ENCODE measurements at regions not wholly inside any gene's neighbourhood (a gene's known extent, or its start where the extent isn't known, plus 50 kb on each side); places are given as distances from the start of the nearest gene placed in this dataset. TPM values are rescaled to one million over a fixed set of nuclear protein-coding genes. Genes with fewer than 3 reads are reported as not detected.

GRCh38 chr12:45148619-45149018 lies 67.3 kb upstream of the ANO6 start:
- Histone ChIP-seq H3K14ac (ENCODE audit: low read length in 2 of 2) (no peak overlapping the region), H3K9me3 (ENCODE audit: control insufficient read depth, low read length) (peaks cover 26% of the 10 kb centered on the region), H4K8ac (ENCODE audit: low read length) (no peak overlapping the region), H3K36me3 (ENCODE audit: control insufficient read depth in 1 of 2, insufficient read depth in 2 of 2, low read depth in 1 of 2, low read length in 2 of 2) (no peaks in the 10 kb centered on the region), H3K4ac (ENCODE audit: low read depth in 1 of 2, low read length in 2 of 2) (no peak overlapping the region), H3K4me3 (ENCODE audit: insufficient read depth in 1 of 2, low read depth in 1 of 2, low read length in 2 of 2) (no peak overlapping the region), H2AK5ac (ENCODE audit: low read length, severe bottlenecking) (no peak overlapping the region), H2AFZ (ENCODE audit: low read depth, low read length) (no peak overlapping the region), H3K4me1 (ENCODE audit: control insufficient read depth, insufficient read depth, low read depth, low read length) (no peaks in the 10 kb centered on the region), H2BK5ac (ENCODE audit: low read depth, low read length, poor library complexity, severe bottlenecking) (no peak overlapping the region), H2BK120ac (ENCODE audit: low read depth, low read length) (no peak overlapping the region), H3K4me2 (ENCODE audit: low read length, poor library complexity, severe bottlenecking) (no peak overlapping the region), H3K27ac (ENCODE audit: low read length, poor library complexity, severe bottlenecking) (no peak overlapping the region), H2BK15ac (ENCODE audit: low read depth, poor library complexity, severe bottlenecking) (no peak overlapping the region), H3K23ac (ENCODE audit: low read length in 2 of 2) (no peak overlapping the region), H3K27me3 (ENCODE audit: control insufficient read depth in 1 of 2, insufficient read depth in 1 of 2, low read length in 2 of 2) (peaks cover 5 to 9% of the 10 kb centered on the region in 2 experiments), H3K9ac (ENCODE audit: low read length) (no peak overlapping the region), H3K18ac (ENCODE audit: low read depth in 1 of 2, low read length in 2 of 2) (no peak overlapping the region), H3K79me1 (replicated peaks; ENCODE audit: low read length, poor library complexity, severe bottlenecking) (no peaks in the 10 kb centered on the region), H2BK12ac (ENCODE audit: low read length in 2 of 2) (no peak overlapping the region), H4K91ac (ENCODE audit: low read length) (no peak overlapping the region)
- WGBS = 85% methylated on average over 3 of the region's 3 CpGs
- DNase-seq = no peak

GRCh38 chr12:45165284-45165683 lies 50.6 kb upstream of the ANO6 start:
- no peak overlapping the region for H4K91ac ChIP-seq (ENCODE audit: low read length)
- no peak overlapping the region for H3K4me2 ChIP-seq (ENCODE audit: low read length, poor library complexity, severe bottlenecking)
- H3K4me3 ChIP-seq (ENCODE audit: insufficient read depth in 1 of 2, low read depth in 1 of 2, low read length in 2 of 2) = no peak overlapping the region
- no peaks in the 10 kb centered on the region for H3K36me3 ChIP-seq (ENCODE audit: control insufficient read depth in 1 of 2, insufficient read depth in 2 of 2, low read depth in 1 of 2, low read length in 2 of 2)
- H3K9ac ChIP-seq (ENCODE audit: low read length) = no peak overlapping the region
- no peaks in the 10 kb centered on the region for H3K27me3 ChIP-seq (ENCODE audit: control insufficient read depth in 1 of 2, insufficient read depth in 1 of 2, low read length in 2 of 2)
- H2BK120ac ChIP-seq (ENCODE audit: low read depth, low read length) = no peak overlapping the region
- H2AFZ ChIP-seq (ENCODE audit: low read depth, low read length) = no peak overlapping the region
- no peak overlapping the region for H3K4ac ChIP-seq (ENCODE audit: low read depth in 1 of 2, low read length in 2 of 2)
- no peak overlapping the region for H4K8ac ChIP-seq (ENCODE audit: low read length)
- H3K14ac ChIP-seq (ENCODE audit: low read length in 2 of 2) = no peak overlapping the region
- no peak overlapping the region for H2BK12ac ChIP-seq (ENCODE audit: low read length in 2 of 2)
- H3K4me1 ChIP-seq (ENCODE audit: control insufficient read depth, insufficient read depth, low read depth, low read length) = no peaks in the 10 kb centered on the region
- 75% methylated on average over 1 of the region's 1 CpG for WGBS
- no peak overlapping the region for H3K18ac ChIP-seq (ENCODE audit: low read depth in 1 of 2, low read length in 2 of 2)
- no peak overlapping the region for H2BK5ac ChIP-seq (ENCODE audit: low read depth, low read length, poor library complexity, severe bottlenecking)
- DNase-seq = no peak
- no peaks in the 10 kb centered on the region for H3K79me1 ChIP-seq (replicated peaks; ENCODE audit: low read length, poor library complexity, severe bottlenecking)
- no peak overlapping the region for H2AK5ac ChIP-seq (ENCODE audit: low read length, severe bottlenecking)
- H3K9me3 ChIP-seq (ENCODE audit: control insufficient read depth, low read length) = no peaks in the 10 kb centered on the region
- no peak overlapping the region for H3K23ac ChIP-seq (ENCODE audit: low read length in 2 of 2)
- no peak overlapping the region for H3K27ac ChIP-seq (ENCODE audit: low read length, poor library complexity, severe bottlenecking)
- H2BK15ac ChIP-seq (ENCODE audit: low read depth, poor library complexity, severe bottlenecking) = no peak overlapping the region

- Histone ChIP-seq H3K27me3 (ENCODE audit: control insufficient read depth in 1 of 2, insufficient read depth in 1 of 2, low read length in 2 of 2) (no peaks in the 10 kb centered on the region), H3K4me2 (ENCODE audit: low read length, poor library complexity, severe bottlenecking) (no peak overlapping the region), H3K36me3 (ENCODE audit: control insufficient read depth in 1 of 2, insufficient read depth in 2 of 2, low read depth in 1 of 2, low read length in 2 of 2) (no peaks in the 10 kb centered on the region), H3K27ac (ENCODE audit: low read length, poor library complexity, severe bottlenecking) (no peak overlapping the region), H3K18ac (ENCODE audit: low read depth in 1 of 2, low read length in 2 of 2) (no peak overlapping the region), H2AK5ac (ENCODE audit: low read length, severe bottlenecking) (no peak overlapping the region), H2BK120ac (ENCODE audit: low read depth, low read length) (no peak overlapping the region), H2BK12ac (ENCODE audit: low read length in 2 of 2) (no peak overlapping the region), H3K4ac (ENCODE audit: low read depth in 1 of 2, low read length in 2 of 2) (no peak overlapping the region), H3K14ac (ENCODE audit: low read length in 2 of 2) (no peak overlapping the region), H2BK15ac (ENCODE audit: low read depth, poor library complexity, severe bottlenecking) (no peak overlapping the region), H4K8ac (ENCODE audit: low read length) (no peak overlapping the region), H3K4me1 (ENCODE audit: control insufficient read depth, insufficient read depth, low read depth, low read length) (no peaks in the 10 kb centered on the region), H3K79me1 (replicated peaks; ENCODE audit: low read length, poor library complexity, severe bottlenecking) (no peaks in the 10 kb centered on the region), H2BK5ac (ENCODE audit: low read depth, low read length, poor library complexity, severe bottlenecking) (no peak overlapping the region), H2AFZ (ENCODE audit: low read depth, low read length) (no peak overlapping the region), H3K4me3 (ENCODE audit: insufficient read depth in 1 of 2, low read depth in 1 of 2, low read length in 2 of 2) (no peak overlapping the region), H4K91ac (ENCODE audit: low read length) (no peak overlapping the region), H3K9ac (ENCODE audit: low read length) (no peak overlapping the region), H3K9me3 (ENCODE audit: control insufficient read depth, low read length) (no peaks in the 10 kb centered on the region), H3K23ac (ENCODE audit: low read length in 2 of 2) (no peak overlapping the region)
- DNase-seq = no peak
These were observed 49.8 kb upstream of the ANO6 start for GRCh38 chr12:45166056-45166455.

Small RNA genes in the stretch of these regions (small RNA-seq; reads per million reads assigned to genes)
- not detected for gene RNA5SP361 (ENCODE audit: low read depth)

All from mesenchymal stem cell (in vitro differentiated cells and primary cell).